H9 (cell line): ENCODE measurements at regions not wholly inside any gene's neighbourhood (a gene's known extent, or its start where the extent isn't known, plus 50 kb on each side); places are given as distances from the start of the nearest gene placed in this dataset.

Experiments used
- DNase-seq: peaks from one replicate; pipeline ENCODE4 v3.0.0-alpha.2; 2017
- H2AFZ ChIP-seq: one replicate; pipeline ENCODE4 v1.6.1; 2013; ENCODE audit warnings: mild to moderate bottlenecking, low read length, control low read depth, moderate library complexity
- H2AK5ac ChIP-seq: 2 replicates; pipeline ENCODE4 v1.6.1; 2013; ENCODE audit warnings: low read length, control low read depth, mixed read lengths; ENCODE audit not compliant: insufficient read length
- H2BK120ac ChIP-seq: one replicate; pipeline ENCODE4 v1.6.1; 2013; ENCODE audit warnings: low read depth, mild to moderate bottlenecking, low read length, control low read depth, inconsistent platforms; ENCODE audit not compliant: poor library complexity, severe bottlenecking
- H2BK12ac ChIP-seq: 2 replicates; pipeline ENCODE4 v1.6.1; 2013; ENCODE audit warnings: low read length, control low read depth, mixed read lengths, low read depth; ENCODE audit not compliant: insufficient read length
- H2BK15ac ChIP-seq: 2 replicates; pipeline ENCODE4 v1.6.1; 2013; ENCODE audit warnings: low read depth, low read length, control low read depth
- H2BK20ac ChIP-seq: one replicate; pipeline ENCODE4 v1.6.1; 2013; ENCODE audit warnings: low read depth, mild to moderate bottlenecking, low read length, control low read depth, inconsistent platforms; ENCODE audit not compliant: poor library complexity, severe bottlenecking
- H2BK5ac ChIP-seq: 2 replicates; pipeline ENCODE4 v1.6.1; 2013; ENCODE audit warnings: low read length, control low read depth, mixed read lengths; ENCODE audit not compliant: insufficient read length
- H3K14ac ChIP-seq: 2 replicates; pipeline ENCODE4 v1.6.1; 2013; ENCODE audit warnings: low read length, control low read depth; ENCODE audit not compliant: insufficient read depth
- H3K18ac ChIP-seq: 2 replicates; pipeline ENCODE4 v1.6.1; 2013; ENCODE audit warnings: low read depth, mild to moderate bottlenecking, mixed read lengths, low read length, control low read depth; ENCODE audit not compliant: insufficient read length
- H3K23ac ChIP-seq: 2 replicates; pipeline ENCODE4 v1.6.1; 2013; ENCODE audit warnings: low read length, control low read depth, mixed read lengths, low read depth; ENCODE audit not compliant: insufficient read length
- H3K23me2 ChIP-seq: 2 replicates; pipeline ENCODE4 v1.6.1; 2013; ENCODE audit warnings: low read depth, mild to moderate bottlenecking, mixed read lengths, low read length, control low read depth; ENCODE audit not compliant: insufficient read length, poor library complexity, severe bottlenecking
- H3K27ac ChIP-seq: 2 replicates; pipeline ENCODE4 v1.5.1; 2013; ENCODE audit warnings: low read length, control low read depth, mixed read lengths, low read depth; ENCODE audit not compliant: insufficient read length
- H3K27me3 ChIP-seq: 2 replicates; pipeline ENCODE4 v1.6.1; 2013; ENCODE audit warnings: low read length, control low read depth, inconsistent platforms; ENCODE audit not compliant: insufficient read depth
- H3K4ac ChIP-seq: 2 replicates; pipeline ENCODE4 v1.6.1; 2013; ENCODE audit warnings: low read depth, mild to moderate bottlenecking, control low read depth, inconsistent platforms, low read length, moderate library complexity
- H3K4me1 ChIP-seq: 2 replicates; pipeline ENCODE4 v1.6.1; 2013; ENCODE audit warnings: low read length, control low read depth, inconsistent platforms; ENCODE audit not compliant: insufficient read depth
- H3K4me2 ChIP-seq: 2 replicates; pipeline ENCODE4 v1.6.1; 2013; ENCODE audit warnings: low read length, control low read depth, mixed read lengths; ENCODE audit not compliant: insufficient read length, insufficient read depth
- H3K56ac ChIP-seq: 2 replicates; pipeline ENCODE4 v1.6.1; 2013; ENCODE audit warnings: low read depth, mild to moderate bottlenecking, mixed read lengths, low read length, control low read depth; ENCODE audit not compliant: insufficient read length
- H3K79me1 ChIP-seq: 2 replicates; pipeline ENCODE4 v1.6.1; 2013; ENCODE audit warnings: low read depth, mild to moderate bottlenecking, moderate library complexity, low read length, control low read depth, inconsistent platforms; ENCODE audit not compliant: insufficient read depth, poor library complexity, severe bottlenecking
- H3K79me2 ChIP-seq: 2 replicates; pipeline ENCODE4 v1.6.1; 2013; ENCODE audit warnings: low read length, control low read depth, inconsistent platforms; ENCODE audit not compliant: insufficient read depth
- H3K9ac ChIP-seq: 2 replicates; pipeline ENCODE4 v1.6.1; 2013; ENCODE audit warnings: low read length, control low read depth, mixed read lengths; ENCODE audit not compliant: insufficient read length; ENCODE audit errors: extremely low read depth
- H3K9me3 ChIP-seq: one replicate; pipeline ENCODE4 v1.6.1; 2013; ENCODE audit warnings: low read depth, low read length, inconsistent platforms; ENCODE audit not compliant: control insufficient read depth
- H3T11ph ChIP-seq: one replicate; pipeline ENCODE4 v1.6.1; 2013; ENCODE audit warnings: mild to moderate bottlenecking, low read length, control low read depth, inconsistent platforms
- H4K20me1 ChIP-seq: one replicate; pipeline ENCODE4 v1.6.1; 2013; ENCODE audit not compliant: control insufficient read depth, insufficient read length, insufficient read depth
- H4K5ac ChIP-seq: 2 replicates; pipeline ENCODE4 v1.6.1; 2013; ENCODE audit warnings: low read depth, mild to moderate bottlenecking, mixed read lengths, low read length, control low read depth; ENCODE audit not compliant: insufficient read length
- H4K8ac ChIP-seq: replicated peaks from 2 replicates; pipeline ENCODE4 v1.6.1; 2013; ENCODE audit warnings: low read length, control low read depth, mixed read lengths, low read depth; ENCODE audit not compliant: insufficient read length
- H4K91ac ChIP-seq: 2 replicates; pipeline ENCODE4 v1.6.1; 2013; ENCODE audit warnings: low read depth, mild to moderate bottlenecking, moderate library complexity, mixed read lengths, low read length, control low read depth; ENCODE audit not compliant: insufficient read length
- H3K27ac Mint-ChIP-seq, 3 experiments: 2 replicates in 2 of 3; 3 replicates in 1 of 3; pipeline ENCODE4 v1.8.0; 2020 to 2021; ENCODE audit warnings: mixed read lengths in 3 of 3, mild to moderate bottlenecking in 1 of 3, moderate library complexity in 1 of 3
- H3K27me3 Mint-ChIP-seq: 2 replicates; pipeline ENCODE4 v1.8.0; 2021; ENCODE audit warnings: low read depth, mild to moderate bottlenecking, moderate library complexity, mixed read lengths
- H3K36me3 Mint-ChIP-seq, 3 experiments: 2 replicates in 2 of 3; 3 replicates in 1 of 3; pipeline ENCODE4 v1.8.0; 2020 to 2021; ENCODE audit warnings: low read depth in 3 of 3, mixed read lengths in 3 of 3; ENCODE audit not compliant: insufficient read depth in 1 of 3
- H3K4me1 Mint-ChIP-seq, 2 experiments: 2 replicates each; pipeline ENCODE4 v1.8.0; 2020; ENCODE audit warnings: mixed read lengths in 2 of 2
- H3K4me3 Mint-ChIP-seq, 2 experiments: 2 replicates in 1 of 2; 3 replicates in 1 of 2; pipeline ENCODE4 v1.8.0; 2020 to 2021; ENCODE audit warnings: mild to moderate bottlenecking in 2 of 2, mixed read lengths in 2 of 2, moderate library complexity in 1 of 2
- H3K9me3 Mint-ChIP-seq, 2 experiments: 2 replicates in 1 of 2; 3 replicates in 1 of 2; pipeline ENCODE4 v1.8.0; 2020; ENCODE audit warnings: mild to moderate bottlenecking in 2 of 2, mixed read lengths in 2 of 2, moderate library complexity in 1 of 2
- WGBS: extraction: QIAGEN DNeasy Blood & Tissue Kit; methylation state at CpG from one replicate; pipeline ENCODE4 v1.1.7; 2013; ENCODE audit warnings: missing lambda C conversion rate, low lambda C conversion rate, mixed read lengths; ENCODE audit not compliant: insufficient read length; ENCODE audit errors: extremely low coverage; 5-methylcytosine and 5-hydroxymethylcytosine counted together
- TF ChIP-seq, protein P1 (sequence below): fragments of 200-600 bp; sonication (generic); conservative IDR thresholded peaks from 3 replicates; pipeline ENCODE4 v1.8.0; 2021; ENCODE audit warnings: antibody characterized with exemption, mild to moderate bottlenecking

DNA sequence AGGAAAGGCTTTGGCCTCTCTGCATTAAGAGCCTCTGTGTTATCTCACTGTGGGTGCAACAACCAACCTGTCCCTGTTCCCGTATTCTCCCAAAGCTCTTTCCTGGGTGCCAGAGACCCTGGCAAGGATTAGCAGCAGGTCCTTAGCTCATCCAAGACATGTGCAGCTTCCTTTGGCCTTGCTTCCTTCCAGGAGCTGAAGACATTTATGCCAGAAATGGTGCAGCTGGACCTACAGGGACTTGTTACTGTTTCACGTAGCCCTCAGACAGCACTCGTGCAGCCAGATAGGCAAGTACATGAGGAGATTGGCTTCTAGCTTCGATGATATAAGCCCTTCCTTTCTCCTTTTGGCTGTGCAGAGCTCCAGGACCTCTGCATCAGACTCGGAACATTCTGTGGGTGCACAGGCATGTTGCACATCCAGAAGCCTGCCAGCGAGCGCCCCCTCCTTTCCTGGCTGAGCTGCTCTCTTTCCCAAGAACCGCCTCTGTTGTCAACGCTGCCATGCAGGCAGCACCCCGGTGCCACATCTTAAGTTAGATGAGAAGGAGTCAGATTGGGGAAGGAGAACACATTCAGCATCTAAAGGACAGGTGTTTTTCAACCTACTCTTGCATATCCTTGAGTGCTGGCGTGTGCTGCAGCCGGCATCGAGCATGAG lies 284.5 kb upstream of the PLXNA2 start:
- Histone ChIP-seq H4K8ac (no peak overlapping the region), H2AK5ac (no peak overlapping the region), H2BK120ac (no peak overlapping the region), H3K4ac (no peak overlapping the region), H3K23ac (no peak overlapping the region), H3K23me2 (no peaks in the 10 kb centered on the region), H4K20me1 (no peaks in the 10 kb centered on the region), H3K27ac (no peak overlapping the region), H2BK20ac (no peak overlapping the region), H2BK12ac (no peak overlapping the region), H3K79me2 (no peaks in the 10 kb centered on the region), H3K56ac (no peak overlapping the region), H3K9ac (no peak overlapping the region), H3K27me3 (no peaks in the 10 kb centered on the region), H4K5ac (no peak overlapping the region), H3T11ph (no peak overlapping the region), H3K4me2 (no peak overlapping the region), H3K9me3 (no peaks in the 10 kb centered on the region), H2BK15ac (no peak overlapping the region), H3K18ac (no peak overlapping the region), H4K91ac (no peak overlapping the region), H2AFZ (no peak overlapping the region), H3K79me1 (no peaks in the 10 kb centered on the region), H3K14ac (no peak overlapping the region), H3K4me1 (peaks cover 9% of the 10 kb centered on the region; the same call in 1 of the 2 replicates), H2BK5ac (no peak overlapping the region)
- Mint-ChIP-seq H3K27ac (no peak overlapping the region), H3K4me1 (peaks cover 23 to 24% of the 10 kb centered on the region in 2 experiments), H3K27me3 (no peaks in the 10 kb centered on the region; the same call in 1 of the 2 replicates), H3K9me3 (no peaks in the 10 kb centered on the region), H3K36me3 (no peaks in the 10 kb centered on the region), H3K4me3 (no peak overlapping the region)
- TF ChIP-seq, protein P1, sequence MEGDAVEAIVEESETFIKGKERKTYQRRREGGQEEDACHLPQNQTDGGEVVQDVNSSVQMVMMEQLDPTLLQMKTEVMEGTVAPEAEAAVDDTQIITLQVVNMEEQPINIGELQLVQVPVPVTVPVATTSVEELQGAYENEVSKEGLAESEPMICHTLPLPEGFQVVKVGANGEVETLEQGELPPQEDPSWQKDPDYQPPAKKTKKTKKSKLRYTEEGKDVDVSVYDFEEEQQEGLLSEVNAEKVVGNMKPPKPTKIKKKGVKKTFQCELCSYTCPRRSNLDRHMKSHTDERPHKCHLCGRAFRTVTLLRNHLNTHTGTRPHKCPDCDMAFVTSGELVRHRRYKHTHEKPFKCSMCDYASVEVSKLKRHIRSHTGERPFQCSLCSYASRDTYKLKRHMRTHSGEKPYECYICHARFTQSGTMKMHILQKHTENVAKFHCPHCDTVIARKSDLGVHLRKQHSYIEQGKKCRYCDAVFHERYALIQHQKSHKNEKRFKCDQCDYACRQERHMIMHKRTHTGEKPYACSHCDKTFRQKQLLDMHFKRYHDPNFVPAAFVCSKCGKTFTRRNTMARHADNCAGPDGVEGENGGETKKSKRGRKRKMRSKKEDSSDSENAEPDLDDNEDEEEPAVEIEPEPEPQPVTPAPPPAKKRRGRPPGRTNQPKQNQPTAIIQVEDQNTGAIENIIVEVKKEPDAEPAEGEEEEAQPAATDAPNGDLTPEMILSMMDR: no peak
- no peak for DNase-seq
- WGBS: no CpG with 5 or more reads among the region's 13 CpGs
